GM13977 (cell line): ENCODE measurements at regions not wholly inside any gene's neighbourhood (a gene's known extent, or its start where the extent isn't known, plus 50 kb on each side); places are given as distances from the start of the nearest gene placed in this dataset.

Experiments
- DNase-seq: peaks from one replicate; pipeline ENCODE4 v3.0.0; 2012; ENCODE audit warnings: low spot score
- in situ Hi-C: fragments of 300-500 bp; cut with MboI; formaldehyde crosslinking; loops from one replicate; pipeline ENCODE4 v1.12.0; 2022; ENCODE audit warnings: low sequenced_read_pairs, low pct_unique_long_range_greater_than_20kb, mixed read lengths, inconsistent platforms; ENCODE audit not compliant: unreplicated experiment
- TF ChIP-seq, protein P1 (sequence below): IDR thresholded peaks from 2 replicates; pipeline ENCODE4 v1.5.1; 2012; ENCODE audit warnings: mild to moderate bottlenecking, control low read depth; ENCODE audit not compliant: insufficient read depth; ENCODE audit errors: extremely low read depth, missing control alignments

DNA sequence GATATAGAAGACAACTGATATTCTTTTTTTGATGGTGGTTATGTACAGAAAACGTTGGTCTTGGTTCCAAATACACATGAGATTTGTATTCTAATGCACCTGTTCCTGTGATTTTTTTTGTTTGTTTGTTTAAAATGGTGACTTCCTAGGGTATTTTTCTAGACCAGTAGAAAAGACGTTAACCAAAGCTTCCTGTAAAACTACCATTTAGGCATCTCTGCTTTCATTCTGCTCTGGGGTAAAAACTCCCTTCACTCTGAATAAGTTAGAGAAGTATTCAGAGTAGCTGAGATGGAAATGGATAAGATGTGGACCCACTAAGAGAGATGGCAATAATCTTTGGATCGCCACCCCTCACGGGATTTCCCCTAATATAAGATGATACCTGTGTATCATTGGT is 343.2 kb upstream of the KLF3 start:
- in situ Hi-C loops = loop anchor here (5.0 to 25.0 kb wide), 2 partner anchors 259 to 351 kb away; no protein-coding TSS in a partner anchor
- TF ChIP-seq, protein P1, sequence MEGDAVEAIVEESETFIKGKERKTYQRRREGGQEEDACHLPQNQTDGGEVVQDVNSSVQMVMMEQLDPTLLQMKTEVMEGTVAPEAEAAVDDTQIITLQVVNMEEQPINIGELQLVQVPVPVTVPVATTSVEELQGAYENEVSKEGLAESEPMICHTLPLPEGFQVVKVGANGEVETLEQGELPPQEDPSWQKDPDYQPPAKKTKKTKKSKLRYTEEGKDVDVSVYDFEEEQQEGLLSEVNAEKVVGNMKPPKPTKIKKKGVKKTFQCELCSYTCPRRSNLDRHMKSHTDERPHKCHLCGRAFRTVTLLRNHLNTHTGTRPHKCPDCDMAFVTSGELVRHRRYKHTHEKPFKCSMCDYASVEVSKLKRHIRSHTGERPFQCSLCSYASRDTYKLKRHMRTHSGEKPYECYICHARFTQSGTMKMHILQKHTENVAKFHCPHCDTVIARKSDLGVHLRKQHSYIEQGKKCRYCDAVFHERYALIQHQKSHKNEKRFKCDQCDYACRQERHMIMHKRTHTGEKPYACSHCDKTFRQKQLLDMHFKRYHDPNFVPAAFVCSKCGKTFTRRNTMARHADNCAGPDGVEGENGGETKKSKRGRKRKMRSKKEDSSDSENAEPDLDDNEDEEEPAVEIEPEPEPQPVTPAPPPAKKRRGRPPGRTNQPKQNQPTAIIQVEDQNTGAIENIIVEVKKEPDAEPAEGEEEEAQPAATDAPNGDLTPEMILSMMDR = no peak
- DNase-seq = peak; percentile 43

DNA sequence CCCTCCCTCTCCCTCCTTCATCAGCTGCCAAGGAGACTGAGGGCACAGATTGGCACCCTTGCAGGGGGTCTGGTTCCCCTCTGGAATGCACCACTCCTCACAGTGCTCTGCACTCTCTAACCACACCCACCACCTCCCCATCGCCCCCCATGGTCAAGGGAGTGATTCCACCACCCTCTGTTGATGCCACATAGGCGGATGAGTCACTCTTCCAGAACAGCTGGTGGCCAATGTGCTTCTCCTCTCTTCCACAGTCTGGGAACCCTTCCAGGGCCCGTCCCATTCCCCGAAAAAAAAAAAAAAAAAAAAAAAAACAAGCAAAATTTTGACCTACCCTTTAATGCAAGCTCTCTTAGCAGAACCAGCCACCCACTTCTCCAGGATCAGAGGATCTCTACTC is 341.3 kb upstream of the KLF3 start:
- no peak for DNase-seq
- TF ChIP-seq, protein P1 = no peak
- in situ Hi-C loops = loop anchor here (5.0 to 25.0 kb wide), 2 partner anchors 260 to 350 kb away; no protein-coding TSS in a partner anchor

DNA sequence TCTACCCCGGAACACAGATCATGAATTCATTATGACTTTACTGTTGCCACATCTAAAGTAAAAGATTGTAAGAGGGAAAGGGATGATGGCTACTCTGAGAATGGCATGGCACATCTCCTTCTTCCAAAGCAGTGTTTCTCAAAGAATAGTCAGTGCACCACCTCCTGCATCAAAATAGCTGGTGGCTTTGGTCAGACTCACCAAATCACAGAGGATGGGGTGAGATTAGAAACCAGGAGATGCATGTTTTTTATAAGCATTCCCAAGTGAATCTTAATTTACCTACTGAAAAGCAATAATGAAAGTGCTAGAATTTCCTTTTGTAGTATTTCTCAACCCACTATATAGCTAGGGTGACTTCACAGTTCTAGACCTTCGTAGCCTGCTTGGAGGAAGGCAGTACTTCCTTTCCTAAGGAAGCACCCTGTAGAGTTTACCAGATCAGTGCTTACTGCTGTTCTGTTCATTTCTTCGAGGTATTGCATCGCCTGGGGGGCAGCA is 340.8 kb upstream of the KLF3 start:
- TF ChIP-seq, protein P1 = no peak
- in situ Hi-C loops = loop anchor here (5.0 to 25.0 kb wide), 2 partner anchors 261 to 349 kb away; no protein-coding TSS in a partner anchor

DNA sequence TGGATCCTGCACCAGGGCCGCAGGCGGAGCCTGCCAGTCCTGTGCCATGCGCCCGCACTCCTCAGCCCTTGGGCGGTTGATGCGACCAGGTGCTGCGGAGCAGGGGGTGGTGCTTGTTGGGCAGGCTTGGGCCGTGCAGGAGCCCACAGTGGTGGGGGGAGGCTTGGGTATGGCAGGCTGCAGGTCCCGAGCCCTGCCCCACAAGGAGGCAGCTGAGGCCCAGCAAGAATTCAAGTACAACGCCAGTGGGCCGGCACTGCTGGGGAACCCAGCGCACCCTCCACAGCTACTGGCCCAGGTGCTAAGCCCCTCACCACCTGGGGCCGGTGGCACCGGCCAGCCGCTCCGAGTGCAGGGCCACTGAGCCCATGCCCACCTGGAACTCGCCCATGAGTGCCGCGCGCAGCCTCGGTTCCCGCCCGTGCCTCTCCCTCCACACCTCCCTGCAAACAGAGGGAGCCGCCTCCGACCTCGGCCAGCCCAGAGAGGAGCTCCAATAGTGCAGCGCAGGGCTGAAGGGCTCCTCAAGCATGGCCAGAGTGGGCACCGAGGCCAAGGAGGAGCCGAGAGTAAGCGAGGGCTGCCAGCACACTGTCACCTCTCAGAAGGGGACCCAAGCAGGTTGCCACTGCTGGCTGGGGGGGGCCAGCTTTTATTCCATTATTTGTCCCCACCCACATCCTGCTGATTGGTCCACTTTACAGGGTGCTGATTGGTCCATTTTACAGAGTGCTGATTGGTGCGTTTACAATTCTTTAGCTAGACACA is 339.0 kb upstream of the KLF3 start:
- TF ChIP-seq, protein P1 = no peak
- in situ Hi-C loops = loop anchor here (5.0 to 25.0 kb wide), 2 partner anchors 263 to 347 kb away; no protein-coding TSS in a partner anchor
- DNase-seq = no peak

More for the DNA sequence above, 340.8 kb upstream of the KLF3 start:
- peak; percentile 21 for DNase-seq

DNA sequence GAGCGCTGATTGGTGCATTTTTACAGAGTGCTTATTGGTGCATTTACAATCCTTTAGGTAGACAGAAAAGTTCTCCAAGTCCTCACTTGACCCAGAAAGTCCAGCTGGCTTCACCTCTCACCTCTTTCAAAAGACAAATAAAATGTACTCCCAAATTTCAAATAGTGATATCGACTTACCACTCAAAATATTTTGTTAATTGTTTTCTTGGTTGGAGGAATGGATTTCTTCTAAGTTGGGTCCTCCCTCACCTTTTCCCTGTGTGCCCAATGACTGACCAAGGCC is 338.4 kb upstream of the KLF3 start:
- in situ Hi-C loops = no loop called here
- TF ChIP-seq, protein P1 = no peak
- DNase-seq = no peak

DNA sequence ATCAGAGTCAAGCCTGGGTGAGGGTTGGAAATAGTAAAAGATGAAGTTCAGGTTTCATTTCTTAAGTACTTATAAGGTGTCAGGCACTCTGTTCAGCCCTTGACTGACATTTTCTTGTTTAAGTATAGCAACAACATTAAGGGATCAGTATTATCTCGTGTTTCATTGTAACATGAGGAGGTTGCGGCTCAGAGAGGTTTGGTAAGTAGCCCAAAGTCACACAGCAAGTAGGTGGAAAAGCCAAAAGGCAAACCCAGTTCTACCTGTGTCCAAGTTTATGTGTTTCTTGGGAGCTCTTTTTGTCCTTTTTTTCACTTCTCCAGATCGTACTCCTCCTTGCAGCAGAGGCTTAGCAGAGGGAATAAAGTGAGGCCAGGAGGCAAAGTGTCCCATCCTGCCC is 337.5 kb upstream of the KLF3 start:
- in situ Hi-C loops = no loop called here
- no peak for DNase-seq
- TF ChIP-seq, protein P1 = no peak
